ENCODE measurements at regions not wholly inside any gene's neighbourhood (a gene's known extent, or its start where the extent isn't known, plus 50 kb on each side); places are given as distances from the start of the nearest gene placed in this dataset.
"Not testable (repeated sequence)": the region's sequence is repeated elsewhere in the genome, so short reads cannot be mapped to it uniquely, and the experiment has no call there.

GRCh38 chr3:733313-733712, 359.5 kb upstream of the CNTN6 start:
- no peak for DNase-seq
- no peak overlapping the region for H3K4me3 Mint-ChIP-seq (ENCODE audit: low read depth, unreplicated experiment)
- H3K9me3 Mint-ChIP-seq (ENCODE audit: low read depth, unreplicated experiment), result peaks cover 3% of the 10 kb centered on the region
- TF ChIP-seq, protein P1, sequence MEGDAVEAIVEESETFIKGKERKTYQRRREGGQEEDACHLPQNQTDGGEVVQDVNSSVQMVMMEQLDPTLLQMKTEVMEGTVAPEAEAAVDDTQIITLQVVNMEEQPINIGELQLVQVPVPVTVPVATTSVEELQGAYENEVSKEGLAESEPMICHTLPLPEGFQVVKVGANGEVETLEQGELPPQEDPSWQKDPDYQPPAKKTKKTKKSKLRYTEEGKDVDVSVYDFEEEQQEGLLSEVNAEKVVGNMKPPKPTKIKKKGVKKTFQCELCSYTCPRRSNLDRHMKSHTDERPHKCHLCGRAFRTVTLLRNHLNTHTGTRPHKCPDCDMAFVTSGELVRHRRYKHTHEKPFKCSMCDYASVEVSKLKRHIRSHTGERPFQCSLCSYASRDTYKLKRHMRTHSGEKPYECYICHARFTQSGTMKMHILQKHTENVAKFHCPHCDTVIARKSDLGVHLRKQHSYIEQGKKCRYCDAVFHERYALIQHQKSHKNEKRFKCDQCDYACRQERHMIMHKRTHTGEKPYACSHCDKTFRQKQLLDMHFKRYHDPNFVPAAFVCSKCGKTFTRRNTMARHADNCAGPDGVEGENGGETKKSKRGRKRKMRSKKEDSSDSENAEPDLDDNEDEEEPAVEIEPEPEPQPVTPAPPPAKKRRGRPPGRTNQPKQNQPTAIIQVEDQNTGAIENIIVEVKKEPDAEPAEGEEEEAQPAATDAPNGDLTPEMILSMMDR (IDR thresholded peaks at IDR 0.05; ENCODE audit: unreplicated experiment), result no peak
- no peak overlapping the region for H3K27ac Mint-ChIP-seq (ENCODE audit: unreplicated experiment)
- BruUV-seq (replicated peaks), result no TSS peak
- no peaks in the 10 kb centered on the region for H3K36me3 Mint-ChIP-seq (ENCODE audit: insufficient read depth, unreplicated experiment)
- no peaks in the 10 kb centered on the region for H3K27me3 Mint-ChIP-seq (ENCODE audit: unreplicated experiment)
- intact Hi-C loops (cut with micrococcal nuclease; ENCODE audit: unreplicated experiment), result no loop called here
- H3K4me1 Mint-ChIP-seq (ENCODE audit: low read depth, unreplicated experiment), result no peaks in the 10 kb centered on the region
- CTCF ChIA-PET, result no interaction called here

GRCh38 chr3:757711-758110, 335.1 kb upstream of the CNTN6 start:
- Mint-ChIP-seq H3K27me3 (ENCODE audit: unreplicated experiment) (no peaks in the 10 kb centered on the region), H3K4me1 (ENCODE audit: low read depth, unreplicated experiment) (no peaks in the 10 kb centered on the region), H3K9me3 (ENCODE audit: low read depth, unreplicated experiment) (peaks cover 10% of the 10 kb centered on the region), H3K36me3 (ENCODE audit: insufficient read depth, unreplicated experiment) (no peaks in the 10 kb centered on the region), H3K4me3 (ENCODE audit: low read depth, unreplicated experiment) (no peak overlapping the region), H3K27ac (ENCODE audit: unreplicated experiment) (no peak overlapping the region)
- CTCF ChIA-PET, result no interaction called here
- intact Hi-C loops (cut with micrococcal nuclease; ENCODE audit: unreplicated experiment), result no loop called here
- no TSS peak for BruUV-seq (replicated peaks)
- DNase-seq, result no peak
- TF ChIP-seq, protein P1 (IDR thresholded peaks at IDR 0.05; ENCODE audit: unreplicated experiment), result no peak

DNA sequence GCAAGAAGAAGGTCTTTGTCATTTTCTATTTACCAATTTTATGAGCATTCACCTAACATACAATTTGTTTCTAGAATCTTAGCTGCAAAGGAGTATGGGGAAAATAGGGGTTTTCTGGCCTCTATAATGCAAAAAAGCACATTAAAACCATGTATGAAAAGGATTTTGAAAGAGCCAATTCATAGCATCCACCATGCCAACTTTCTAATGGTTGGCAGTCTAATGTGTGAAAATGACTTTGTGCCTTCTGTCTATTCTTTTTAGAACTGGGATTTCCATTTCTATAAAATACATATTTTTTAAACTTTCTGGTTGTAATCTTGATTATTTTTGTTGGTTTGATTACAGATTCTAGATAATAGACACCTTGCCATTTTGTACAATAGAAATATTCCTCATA, 333.7 kb upstream of the CNTN6 start:
- peaks cover 10% of the 10 kb centered on the region for H3K9me3 Mint-ChIP-seq (ENCODE audit: low read depth, unreplicated experiment)
- BruUV-seq (replicated peaks), result no TSS peak
- intact Hi-C loops (cut with micrococcal nuclease; ENCODE audit: unreplicated experiment), result no loop called here
- H3K27ac Mint-ChIP-seq (ENCODE audit: unreplicated experiment), result no peak overlapping the region
- no peaks in the 10 kb centered on the region for H3K36me3 Mint-ChIP-seq (ENCODE audit: insufficient read depth, unreplicated experiment)
- no peaks in the 10 kb centered on the region for H3K27me3 Mint-ChIP-seq (ENCODE audit: unreplicated experiment)
- H3K4me1 Mint-ChIP-seq (ENCODE audit: low read depth, unreplicated experiment), result no peaks in the 10 kb centered on the region
- TF ChIP-seq, protein P1 (IDR thresholded peaks at IDR 0.05; ENCODE audit: unreplicated experiment), result no peak
- no peak for DNase-seq
- CTCF ChIA-PET, result no interaction called here
- no peak overlapping the region for H3K4me3 Mint-ChIP-seq (ENCODE audit: low read depth, unreplicated experiment)

- H3K27ac Mint-ChIP-seq (ENCODE audit: unreplicated experiment); BruUV-seq (replicated peaks); H3K9me3 Mint-ChIP-seq (ENCODE audit: low read depth, unreplicated experiment); H3K27me3 Mint-ChIP-seq (ENCODE audit: unreplicated experiment); CTCF ChIA-PET; H3K36me3 Mint-ChIP-seq (ENCODE audit: insufficient read depth, unreplicated experiment); intact Hi-C loops (cut with micrococcal nuclease; ENCODE audit: unreplicated experiment); DNase-seq; H3K4me3 Mint-ChIP-seq (ENCODE audit: low read depth, unreplicated experiment); H3K4me1 Mint-ChIP-seq (ENCODE audit: low read depth, unreplicated experiment): not testable (repeated sequence)
These were observed 319.4 kb upstream of the CNTN6 start for GRCh38 chr3:773433-773832.

- no peaks in the 10 kb centered on the region for H3K27me3 Mint-ChIP-seq (ENCODE audit: unreplicated experiment)
- no TSS peak for BruUV-seq (replicated peaks)
- intact Hi-C loops (cut with micrococcal nuclease; ENCODE audit: unreplicated experiment), result no loop called here
- TF ChIP-seq, protein P1 (IDR thresholded peaks at IDR 0.05; ENCODE audit: unreplicated experiment), result no peak
- H3K9me3 Mint-ChIP-seq (ENCODE audit: low read depth, unreplicated experiment), result peaks cover 3% of the 10 kb centered on the region
- CTCF ChIA-PET, result no interaction called here
- peak; percentile 4 for DNase-seq
- no peak overlapping the region for H3K27ac Mint-ChIP-seq (ENCODE audit: unreplicated experiment)
- no peak overlapping the region for H3K4me3 Mint-ChIP-seq (ENCODE audit: low read depth, unreplicated experiment)
- H3K4me1 Mint-ChIP-seq (ENCODE audit: low read depth, unreplicated experiment), result no peaks in the 10 kb centered on the region
- H3K36me3 Mint-ChIP-seq (ENCODE audit: insufficient read depth, unreplicated experiment), result no peaks in the 10 kb centered on the region
These were observed 317.5 kb upstream of the CNTN6 start for GRCh38 chr3:775178-775880.
